ENCODE measurements at regions not wholly inside any gene's neighbourhood (a gene's known extent, or its start where the extent isn't known, plus 50 kb on each side); places are given as distances from the start of the nearest gene placed in this dataset.

GRCh38 chr4:58611012-58611411, 1500.8 kb upstream of the IGFBP7 start:
- H4K20me1 ChIP-seq (ENCODE audit: insufficient read depth, low read length), result no peaks in the 10 kb centered on the region
- TF ChIP-seq EZH2phosphoT487 (IDR thresholded peaks at IDR 0.05; ENCODE audit: borderline replicate concordance, low read depth, low read length), result no peak
- TF ChIP-seq, protein P1, sequence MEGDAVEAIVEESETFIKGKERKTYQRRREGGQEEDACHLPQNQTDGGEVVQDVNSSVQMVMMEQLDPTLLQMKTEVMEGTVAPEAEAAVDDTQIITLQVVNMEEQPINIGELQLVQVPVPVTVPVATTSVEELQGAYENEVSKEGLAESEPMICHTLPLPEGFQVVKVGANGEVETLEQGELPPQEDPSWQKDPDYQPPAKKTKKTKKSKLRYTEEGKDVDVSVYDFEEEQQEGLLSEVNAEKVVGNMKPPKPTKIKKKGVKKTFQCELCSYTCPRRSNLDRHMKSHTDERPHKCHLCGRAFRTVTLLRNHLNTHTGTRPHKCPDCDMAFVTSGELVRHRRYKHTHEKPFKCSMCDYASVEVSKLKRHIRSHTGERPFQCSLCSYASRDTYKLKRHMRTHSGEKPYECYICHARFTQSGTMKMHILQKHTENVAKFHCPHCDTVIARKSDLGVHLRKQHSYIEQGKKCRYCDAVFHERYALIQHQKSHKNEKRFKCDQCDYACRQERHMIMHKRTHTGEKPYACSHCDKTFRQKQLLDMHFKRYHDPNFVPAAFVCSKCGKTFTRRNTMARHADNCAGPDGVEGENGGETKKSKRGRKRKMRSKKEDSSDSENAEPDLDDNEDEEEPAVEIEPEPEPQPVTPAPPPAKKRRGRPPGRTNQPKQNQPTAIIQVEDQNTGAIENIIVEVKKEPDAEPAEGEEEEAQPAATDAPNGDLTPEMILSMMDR (conservative IDR thresholded peaks at IDR 0.05; ENCODE audit: low read length), result no peak
- no peak overlapping the region for H3K4me2 ChIP-seq (ENCODE audit: low read length)
- no peaks in the 10 kb centered on the region for H3K79me2 ChIP-seq (ENCODE audit: insufficient read depth, low read depth, low read length)
- BruUV-seq (replicated peaks), result no TSS peak
- no peak overlapping the region for H3K27ac ChIP-seq (ENCODE audit: low read depth, low read length, poor library complexity, severe bottlenecking)
- no peak overlapping the region for H3K4me3 ChIP-seq (ENCODE audit: low read depth, low read length, poor library complexity, severe bottlenecking)
- no peak for DNase-seq (ENCODE audit: low spot score)
- H3K9me2 ChIP-seq (ENCODE audit: insufficient read depth, low read length), result no peaks in the 10 kb centered on the region
- CTCF ChIA-PET (ENCODE audit: unreplicated experiment), result no interaction called here
- intact Hi-C loops (cut with micrococcal nuclease; ENCODE audit: unreplicated experiment), result no loop called here
- H3K4me1 ChIP-seq (ENCODE audit: insufficient read depth, low read length, poor library complexity, severe bottlenecking), result no peaks in the 10 kb centered on the region
- no peaks in the 10 kb centered on the region for H3K36me3 ChIP-seq (ENCODE audit: insufficient read depth, low read length)
- no peaks in the 10 kb centered on the region for H3K9me3 ChIP-seq (ENCODE audit: low read length)
- no peak overlapping the region for H2AFZ ChIP-seq (ENCODE audit: low read length)
- POLR2A ChIA-PET, result no interaction called here

DNA sequence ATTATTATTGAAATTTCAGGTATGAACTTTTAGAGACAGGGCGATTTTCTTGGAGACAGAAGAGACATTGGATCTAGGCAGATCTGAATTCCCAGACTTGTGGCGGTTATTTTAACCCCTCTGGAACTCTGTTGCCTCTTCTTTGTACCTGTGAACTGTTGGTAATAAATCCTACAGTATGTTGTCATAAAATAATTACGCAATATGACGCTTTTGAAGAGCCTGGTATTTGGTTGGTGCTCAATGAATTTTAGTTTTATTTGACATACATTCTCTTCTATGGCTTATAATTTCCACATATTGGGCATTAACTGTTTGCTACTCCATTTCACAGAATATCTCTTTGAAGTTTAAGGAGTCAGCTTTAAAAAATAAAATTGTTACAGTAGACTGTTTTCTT, 1496.1 kb upstream of the IGFBP7 start:
- no peak for DNase-seq (ENCODE audit: low spot score)
- Histone ChIP-seq H3K79me2 (ENCODE audit: insufficient read depth, low read depth, low read length) (no peaks in the 10 kb centered on the region), H3K4me3 (ENCODE audit: low read depth, low read length, poor library complexity, severe bottlenecking) (no peak overlapping the region), H2AFZ (ENCODE audit: low read length) (no peak overlapping the region), H3K4me1 (ENCODE audit: insufficient read depth, low read length, poor library complexity, severe bottlenecking) (no peaks in the 10 kb centered on the region), H3K27ac (ENCODE audit: low read depth, low read length, poor library complexity, severe bottlenecking) (no peak overlapping the region), H3K36me3 (ENCODE audit: insufficient read depth, low read length) (no peaks in the 10 kb centered on the region), H3K9me3 (ENCODE audit: low read length) (no peaks in the 10 kb centered on the region), H3K4me2 (ENCODE audit: low read length) (no peak overlapping the region), H3K9me2 (ENCODE audit: insufficient read depth, low read length) (no peaks in the 10 kb centered on the region), H4K20me1 (ENCODE audit: insufficient read depth, low read length) (no peaks in the 10 kb centered on the region)
- ChIA-PET CTCF (ENCODE audit: unreplicated experiment) (no interaction called here), POLR2A (no interaction called here)
- no TSS peak for BruUV-seq (replicated peaks)
- intact Hi-C loops (cut with micrococcal nuclease; ENCODE audit: unreplicated experiment), result no loop called here
- no peak for TF ChIP-seq EZH2phosphoT487 (IDR thresholded peaks at IDR 0.05; ENCODE audit: borderline replicate concordance, low read depth, low read length)
- TF ChIP-seq, protein P1 (conservative IDR thresholded peaks at IDR 0.05; ENCODE audit: low read length), result no peak

GRCh38 chr4:58603951-58604350, 1493.8 kb upstream of the IGFBP7 start:
- no peak overlapping the region for H3K27ac ChIP-seq (ENCODE audit: low read depth, low read length, poor library complexity, severe bottlenecking)
- no peak for DNase-seq (ENCODE audit: low spot score)
- no peak for TF ChIP-seq EZH2phosphoT487 (IDR thresholded peaks at IDR 0.05; ENCODE audit: borderline replicate concordance, low read depth, low read length)
- TF ChIP-seq, protein P1 (conservative IDR thresholded peaks at IDR 0.05; ENCODE audit: low read length), result no peak
- no peaks in the 10 kb centered on the region for H4K20me1 ChIP-seq (ENCODE audit: insufficient read depth, low read length)
- no peak overlapping the region for H3K4me3 ChIP-seq (ENCODE audit: low read depth, low read length, poor library complexity, severe bottlenecking)
- no peaks in the 10 kb centered on the region for H3K4me1 ChIP-seq (ENCODE audit: insufficient read depth, low read length, poor library complexity, severe bottlenecking)
- no peaks in the 10 kb centered on the region for H3K9me2 ChIP-seq (ENCODE audit: insufficient read depth, low read length)
- H3K79me2 ChIP-seq (ENCODE audit: insufficient read depth, low read depth, low read length), result no peaks in the 10 kb centered on the region
- H3K9me3 ChIP-seq (ENCODE audit: low read length), result no peaks in the 10 kb centered on the region
- no peak overlapping the region for H2AFZ ChIP-seq (ENCODE audit: low read length)
- intact Hi-C loops (cut with micrococcal nuclease; ENCODE audit: unreplicated experiment), result no loop called here
- H3K36me3 ChIP-seq (ENCODE audit: insufficient read depth, low read length), result no peaks in the 10 kb centered on the region
- no TSS peak for BruUV-seq (replicated peaks)
- ChIA-PET POLR2A (interaction anchor here (0.6 kb wide), 1 partner anchor 71 kb away, joined by 5 read pairs; no protein-coding TSS in a partner anchor), CTCF (ENCODE audit: unreplicated experiment) (no interaction called here)
- H3K4me2 ChIP-seq (ENCODE audit: low read length), result no peak overlapping the region
